Endometrial microvascular endothelial cells (primary cell): ENCODE measurements at regions not wholly inside any gene's neighbourhood (a gene's known extent, or its start where the extent isn't known, plus 50 kb on each side); places are given as distances from the start of the nearest gene placed in this dataset.

ENCODE experiments used
- in situ Hi-C: cut with HindIII; loops from 2 replicates; pipeline ENCODE4 v1.10.0; 2017; ENCODE audit warnings: low sequenced_read_pairs, low pct_unique_long_range_greater_than_20kb; ENCODE audit errors: inconsistent ontology term

- in situ Hi-C loops = no loop called here
These were observed 80.8 kb upstream of the ANK2 start for GRCh38 chr4:112968451-112969159.

DNA sequence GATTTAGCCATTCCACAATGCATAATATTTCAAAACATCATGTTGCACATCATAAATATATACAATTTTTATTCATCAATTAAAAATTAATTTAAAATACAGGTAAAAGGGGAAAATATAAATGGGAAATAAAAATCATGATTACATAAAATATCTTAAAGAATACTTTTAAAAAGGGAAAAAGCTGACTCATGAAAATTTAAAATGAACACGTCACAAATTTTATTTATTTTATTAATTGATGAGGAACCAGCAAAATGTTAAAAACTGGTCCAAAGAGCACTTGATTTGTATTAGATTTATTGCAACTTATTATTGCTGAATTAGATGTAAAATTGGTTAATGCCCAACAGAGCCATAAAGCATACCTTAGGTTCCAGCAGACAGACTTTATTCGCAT, 78.5 kb upstream of the ANK2 start:
- in situ Hi-C loops = no loop called here

GRCh38 chr4:112973750-112974251, 75.7 kb upstream of the ANK2 start:
- in situ Hi-C loops = no loop called here

- in situ Hi-C loops = no loop called here
These were observed 73.7 kb upstream of the ANK2 start for GRCh38 chr4:112975567-112976355.

DNA sequence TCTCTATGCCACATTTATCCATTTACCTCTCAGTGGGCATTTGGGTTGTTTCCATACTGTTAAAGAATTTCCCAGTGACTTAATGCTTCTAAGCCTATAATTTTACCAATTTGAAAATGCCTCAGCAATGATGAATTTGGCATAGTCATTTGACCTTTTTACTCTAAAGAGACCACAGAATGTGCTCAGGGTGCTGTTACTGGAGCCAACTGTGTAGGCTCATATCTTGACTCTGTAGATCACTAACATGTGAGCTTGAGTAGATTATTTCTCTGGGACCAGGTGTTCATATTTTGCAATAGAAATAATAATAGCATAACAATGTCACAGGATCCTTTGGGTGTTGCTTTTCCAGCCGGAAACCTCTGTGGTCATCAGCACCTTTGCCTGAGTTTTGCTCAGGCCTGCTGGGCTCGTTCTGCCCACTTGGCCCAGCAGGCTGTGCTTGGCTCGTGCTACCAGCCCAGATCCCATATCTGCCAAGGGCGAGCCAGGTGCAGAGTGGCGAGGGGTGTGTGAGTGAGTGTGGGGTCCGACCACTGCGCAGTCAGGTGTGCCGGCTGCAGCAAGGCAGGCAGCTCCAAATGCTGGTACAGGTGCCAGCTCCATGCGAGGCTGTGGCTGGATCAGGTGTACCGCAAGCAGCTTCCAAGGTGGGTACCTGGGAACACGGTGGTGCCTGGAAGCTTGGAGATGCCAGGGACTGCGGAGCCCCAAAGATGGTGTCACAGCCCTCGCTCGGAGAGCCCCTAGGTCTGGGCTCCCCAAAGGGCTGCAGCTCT, 70.6 kb upstream of the ANK2 start:
- in situ Hi-C loops = no loop called here

DNA sequence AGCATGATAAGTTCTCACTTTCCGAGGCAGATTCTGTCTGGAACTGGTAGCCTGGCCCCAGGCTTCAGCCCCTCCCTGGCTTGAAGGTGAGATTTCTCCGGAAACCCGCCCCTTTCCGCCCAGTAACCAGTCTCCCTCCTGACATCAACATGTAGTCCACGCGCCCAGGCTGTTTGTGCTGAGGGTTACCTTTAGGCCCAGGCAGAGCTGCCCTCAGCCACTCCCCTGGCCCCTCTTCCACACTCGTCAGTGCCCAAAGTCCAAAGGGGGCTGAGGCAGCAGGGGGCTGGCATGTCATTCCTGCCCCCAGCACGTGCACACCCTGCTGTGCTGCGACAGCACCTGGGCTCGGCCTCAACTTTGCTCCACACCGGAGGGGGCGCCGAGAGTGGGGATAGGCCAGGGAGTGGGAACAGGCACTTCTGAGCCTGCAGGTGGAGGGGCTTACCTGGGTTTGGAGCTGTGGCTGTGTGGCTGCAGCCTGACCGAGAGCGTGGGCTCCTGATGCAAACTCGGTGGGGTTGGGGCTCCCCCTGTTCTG, 69.5 kb upstream of the ANK2 start:
- in situ Hi-C loops = no loop called here

GRCh38 chr4:112982680-112983079, 66.8 kb upstream of the ANK2 start:
- in situ Hi-C loops = no loop called here

- in situ Hi-C loops = no loop called here
These were observed 54.6 kb upstream of the ANK2 start for GRCh38 chr4:112994732-112995464.
